ENCODE measurements at regions not wholly inside any gene's neighbourhood (a gene's known extent, or its start where the extent isn't known, plus 50 kb on each side); places are given as distances from the start of the nearest gene placed in this dataset.

- H3K27ac ChIP-seq (ENCODE audit: low read depth, low read length) = no peak overlapping the region
- no peaks in the 10 kb centered on the region for H3K27me3 ChIP-seq (ENCODE audit: insufficient read depth, low read length)
- H3K4me1 ChIP-seq (ENCODE audit: insufficient read depth, low read length) = no peaks in the 10 kb centered on the region
- H3K9ac ChIP-seq (ENCODE audit: low read depth, low read length) = no peak overlapping the region
- H3K9me3 ChIP-seq (ENCODE audit: insufficient read depth, low read depth, low read length) = 0 out of 2 replicates have a peak, but pooled peaks cover 3% of the 10 kb centered on the region
- no peak overlapping the region for H3K4me3 ChIP-seq (ENCODE audit: low read length)
- 90% methylated on average over 1 of the region's 1 CpG for WGBS
- no peaks in the 10 kb centered on the region for H3K36me3 ChIP-seq (ENCODE audit: insufficient read depth, low read length)
These were observed 320.5 kb upstream of the ANO3 start for GRCh38 chr11:26011474-26011873.

GRCh38 chr11:26014456-26015115 lies 317.3 kb upstream of the ANO3 start:
- Histone ChIP-seq H3K4me3 (ENCODE audit: low read length) (no peak overlapping the region), H3K9ac (ENCODE audit: low read depth, low read length) (no peak overlapping the region), H3K9me3 (ENCODE audit: insufficient read depth, low read depth, low read length) (0 out of 2 replicates have a peak, but pooled peaks cover 3% of the 10 kb centered on the region), H3K4me1 (ENCODE audit: insufficient read depth, low read length) (no peaks in the 10 kb centered on the region), H3K27me3 (ENCODE audit: insufficient read depth, low read length) (no peaks in the 10 kb centered on the region), H3K36me3 (ENCODE audit: insufficient read depth, low read length) (no peaks in the 10 kb centered on the region), H3K27ac (ENCODE audit: low read depth, low read length) (no peak overlapping the region)
- 98% methylated on average over 6 of the region's 6 CpGs for WGBS

GRCh38 chr11:26017322-26017860 lies 314.5 kb upstream of the ANO3 start:
- Histone ChIP-seq H3K9ac (ENCODE audit: low read depth, low read length) (no peak overlapping the region), H3K27ac (ENCODE audit: low read depth, low read length) (no peak overlapping the region)
- WGBS = 100% methylated on average over 1 of the region's 1 CpG

GRCh38 chr11:26017903-26018302 lies 314.0 kb upstream of the ANO3 start:
- Histone ChIP-seq H3K4me1 (ENCODE audit: insufficient read depth, low read length) (no peaks in the 10 kb centered on the region), H3K9ac (ENCODE audit: low read depth, low read length) (no peak overlapping the region), H3K9me3 (ENCODE audit: insufficient read depth, low read depth, low read length) (no peaks in the 10 kb centered on the region), H3K27ac (ENCODE audit: low read depth, low read length) (no peak overlapping the region), H3K27me3 (ENCODE audit: insufficient read depth, low read length) (no peaks in the 10 kb centered on the region), H3K36me3 (ENCODE audit: insufficient read depth, low read length) (no peaks in the 10 kb centered on the region), H3K4me3 (ENCODE audit: low read length) (no peak overlapping the region)
- 96% methylated on average over 2 of the region's 2 CpGs for WGBS

More at GRCh38 chr11:26017322-26017860, 314.5 kb upstream of the ANO3 start:
- Histone ChIP-seq H3K4me1 (ENCODE audit: insufficient read depth, low read length) (no peaks in the 10 kb centered on the region), H3K9me3 (ENCODE audit: insufficient read depth, low read depth, low read length) (no peaks in the 10 kb centered on the region), H3K27me3 (ENCODE audit: insufficient read depth, low read length) (no peaks in the 10 kb centered on the region), H3K4me3 (ENCODE audit: low read length) (no peak overlapping the region), H3K36me3 (ENCODE audit: insufficient read depth, low read length) (no peaks in the 10 kb centered on the region)

- no peaks in the 10 kb centered on the region for H3K9me3 ChIP-seq (ENCODE audit: insufficient read depth, low read depth, low read length)
- no peaks in the 10 kb centered on the region for H3K4me1 ChIP-seq (ENCODE audit: insufficient read depth, low read length)
- H3K27ac ChIP-seq (ENCODE audit: low read depth, low read length) = no peak overlapping the region
- no peaks in the 10 kb centered on the region for H3K27me3 ChIP-seq (ENCODE audit: insufficient read depth, low read length)
- no peak overlapping the region for H3K9ac ChIP-seq (ENCODE audit: low read depth, low read length)
- H3K4me3 ChIP-seq (ENCODE audit: low read length) = no peak overlapping the region
- no peaks in the 10 kb centered on the region for H3K36me3 ChIP-seq (ENCODE audit: insufficient read depth, low read length)
These were observed 313.6 kb upstream of the ANO3 start for GRCh38 chr11:26018336-26018735.

- no peaks in the 10 kb centered on the region for H3K4me1 ChIP-seq (ENCODE audit: insufficient read depth, low read length)
- H3K36me3 ChIP-seq (ENCODE audit: insufficient read depth, low read length) = no peaks in the 10 kb centered on the region
- no peaks in the 10 kb centered on the region for H3K9me3 ChIP-seq (ENCODE audit: insufficient read depth, low read depth, low read length)
- no peak overlapping the region for H3K27ac ChIP-seq (ENCODE audit: low read depth, low read length)
- no peak overlapping the region for H3K9ac ChIP-seq (ENCODE audit: low read depth, low read length)
- H3K4me3 ChIP-seq (ENCODE audit: low read length) = no peak overlapping the region
- no peaks in the 10 kb centered on the region for H3K27me3 ChIP-seq (ENCODE audit: insufficient read depth, low read length)
- WGBS = 100% methylated on average over 3 of the region's 3 CpGs
These were observed 312.5 kb upstream of the ANO3 start for GRCh38 chr11:26019386-26019785.

GRCh38 chr11:26021017-26021416 lies 310.9 kb upstream of the ANO3 start:
- H3K36me3 ChIP-seq (ENCODE audit: insufficient read depth, low read length) = no peaks in the 10 kb centered on the region
- no peaks in the 10 kb centered on the region for H3K27me3 ChIP-seq (ENCODE audit: insufficient read depth, low read length)
- no peaks in the 10 kb centered on the region for H3K4me1 ChIP-seq (ENCODE audit: insufficient read depth, low read length)
- no peaks in the 10 kb centered on the region for H3K9me3 ChIP-seq (ENCODE audit: insufficient read depth, low read depth, low read length)
- no CpG with 5 or more reads among the region's 1 CpG for WGBS
- no peak overlapping the region for H3K27ac ChIP-seq (ENCODE audit: low read depth, low read length)
- H3K4me3 ChIP-seq (ENCODE audit: low read length) = no peak overlapping the region
- H3K9ac ChIP-seq (ENCODE audit: low read depth, low read length) = no peak overlapping the region

- Histone ChIP-seq H3K4me1 (ENCODE audit: insufficient read depth, low read length) (no peaks in the 10 kb centered on the region), H3K4me3 (ENCODE audit: low read length) (no peak overlapping the region), H3K9me3 (ENCODE audit: insufficient read depth, low read depth, low read length) (no peaks in the 10 kb centered on the region), H3K36me3 (ENCODE audit: insufficient read depth, low read length) (no peaks in the 10 kb centered on the region), H3K27ac (ENCODE audit: low read depth, low read length) (no peak overlapping the region), H3K9ac (ENCODE audit: low read depth, low read length) (no peak overlapping the region), H3K27me3 (ENCODE audit: insufficient read depth, low read length) (no peaks in the 10 kb centered on the region)
- 100% methylated on average over 2 of the region's 2 CpGs for WGBS
These were observed 308.9 kb upstream of the ANO3 start for GRCh38 chr11:26023057-26023456.

- Histone ChIP-seq H3K4me3 (ENCODE audit: low read length) (no peak overlapping the region), H3K36me3 (ENCODE audit: insufficient read depth, low read length) (no peaks in the 10 kb centered on the region), H3K9me3 (ENCODE audit: insufficient read depth, low read depth, low read length) (no peaks in the 10 kb centered on the region), H3K27ac (ENCODE audit: low read depth, low read length) (no peak overlapping the region), H3K9ac (ENCODE audit: low read depth, low read length) (no peak overlapping the region), H3K27me3 (ENCODE audit: insufficient read depth, low read length) (no peaks in the 10 kb centered on the region), H3K4me1 (ENCODE audit: insufficient read depth, low read length) (no peaks in the 10 kb centered on the region)
- WGBS = 100% methylated on average over 2 of the region's 2 CpGs
These were observed 306.3 kb upstream of the ANO3 start for GRCh38 chr11:26025676-26026075.

GRCh38 chr11:26026078-26026477 lies 305.9 kb upstream of the ANO3 start:
- H3K9me3 ChIP-seq (ENCODE audit: insufficient read depth, low read depth, low read length) = no peaks in the 10 kb centered on the region
- H3K4me3 ChIP-seq (ENCODE audit: low read length) = no peak overlapping the region
- H3K36me3 ChIP-seq (ENCODE audit: insufficient read depth, low read length) = no peaks in the 10 kb centered on the region
- no peak overlapping the region for H3K9ac ChIP-seq (ENCODE audit: low read depth, low read length)
- no peak overlapping the region for H3K27ac ChIP-seq (ENCODE audit: low read depth, low read length)
- WGBS = 94% methylated on average over 1 of the region's 1 CpG
- no peaks in the 10 kb centered on the region for H3K4me1 ChIP-seq (ENCODE audit: insufficient read depth, low read length)
- H3K27me3 ChIP-seq (ENCODE audit: insufficient read depth, low read length) = no peaks in the 10 kb centered on the region

- H3K4me3 ChIP-seq (ENCODE audit: low read length) = no peak overlapping the region
- no peaks in the 10 kb centered on the region for H3K9me3 ChIP-seq (ENCODE audit: insufficient read depth, low read depth, low read length)
- H3K27ac ChIP-seq (ENCODE audit: low read depth, low read length) = no peak overlapping the region
- no peaks in the 10 kb centered on the region for H3K4me1 ChIP-seq (ENCODE audit: insufficient read depth, low read length)
- no peaks in the 10 kb centered on the region for H3K27me3 ChIP-seq (ENCODE audit: insufficient read depth, low read length)
- H3K9ac ChIP-seq (ENCODE audit: low read depth, low read length) = no peak overlapping the region
- H3K36me3 ChIP-seq (ENCODE audit: insufficient read depth, low read length) = no peaks in the 10 kb centered on the region
These were observed 304.0 kb upstream of the ANO3 start for GRCh38 chr11:26027887-26028286.

All from HUES64 (cell line).